GM10248 (cell line): ENCODE measurements at regions not wholly inside any gene's neighbourhood (a gene's known extent, or its start where the extent isn't known, plus 50 kb on each side); places are given as distances from the start of the nearest gene placed in this dataset.
"Not testable (repeated sequence)": the region's sequence is repeated elsewhere in the genome, so short reads cannot be mapped to it uniquely, and the experiment has no call there.

Source experiments
- CTCF ChIA-PET: fragments of 300-600 bp; sonication (Branson Sonifier 250); formaldehyde crosslinking; extraction: SDS; loops from one replicate; lab custom pipeline; 2021; ENCODE audit warnings: antibody characterized with exemption; lab: Yijun Ruan, JAX
- POLR2A ChIA-PET: fragments of 350-650 bp; sonication (Branson Sonifier 250); formaldehyde crosslinking; extraction: SDS; loops from one replicate; lab custom pipeline; 2020; ENCODE audit warnings: antibody characterized with exemption; lab: Yijun Ruan, JAX
- DNase-seq: peaks from one replicate; pipeline ENCODE4 v3.0.0; 2012; ENCODE audit errors: extremely low spot score
- TF ChIP-seq, protein P1 (sequence below): IDR thresholded peaks from 2 replicates; pipeline ENCODE4 v1.5.1; 2012; ENCODE audit warnings: mild to moderate bottlenecking, low read depth; ENCODE audit errors: extremely low read depth, missing control alignments, control extremely low read depth

DNA sequence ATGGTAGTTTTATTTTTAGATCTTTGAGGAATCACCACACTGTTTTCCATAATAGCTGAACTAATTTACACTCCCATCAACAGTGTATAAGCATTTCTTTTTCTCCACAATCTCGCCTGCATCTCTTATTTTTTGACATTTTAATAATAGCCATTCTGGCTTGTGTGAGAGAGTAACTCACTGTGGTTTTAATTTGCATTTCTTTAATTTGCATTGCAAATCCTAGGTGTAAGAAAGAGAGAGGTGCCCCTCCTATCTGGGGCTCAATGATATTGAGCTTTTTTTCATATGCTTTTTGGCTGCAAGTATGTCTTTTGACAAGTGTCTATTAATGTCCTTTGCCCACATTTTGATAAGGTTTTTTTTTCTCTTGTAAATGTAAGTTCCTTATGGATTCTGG is 106.3 kb upstream of the SLC27A6 start:
- CTCF ChIA-PET = no interaction called here
- POLR2A ChIA-PET = no interaction called here
- TF ChIP-seq, protein P1, sequence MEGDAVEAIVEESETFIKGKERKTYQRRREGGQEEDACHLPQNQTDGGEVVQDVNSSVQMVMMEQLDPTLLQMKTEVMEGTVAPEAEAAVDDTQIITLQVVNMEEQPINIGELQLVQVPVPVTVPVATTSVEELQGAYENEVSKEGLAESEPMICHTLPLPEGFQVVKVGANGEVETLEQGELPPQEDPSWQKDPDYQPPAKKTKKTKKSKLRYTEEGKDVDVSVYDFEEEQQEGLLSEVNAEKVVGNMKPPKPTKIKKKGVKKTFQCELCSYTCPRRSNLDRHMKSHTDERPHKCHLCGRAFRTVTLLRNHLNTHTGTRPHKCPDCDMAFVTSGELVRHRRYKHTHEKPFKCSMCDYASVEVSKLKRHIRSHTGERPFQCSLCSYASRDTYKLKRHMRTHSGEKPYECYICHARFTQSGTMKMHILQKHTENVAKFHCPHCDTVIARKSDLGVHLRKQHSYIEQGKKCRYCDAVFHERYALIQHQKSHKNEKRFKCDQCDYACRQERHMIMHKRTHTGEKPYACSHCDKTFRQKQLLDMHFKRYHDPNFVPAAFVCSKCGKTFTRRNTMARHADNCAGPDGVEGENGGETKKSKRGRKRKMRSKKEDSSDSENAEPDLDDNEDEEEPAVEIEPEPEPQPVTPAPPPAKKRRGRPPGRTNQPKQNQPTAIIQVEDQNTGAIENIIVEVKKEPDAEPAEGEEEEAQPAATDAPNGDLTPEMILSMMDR = no peak
- DNase-seq = no peak

DNA sequence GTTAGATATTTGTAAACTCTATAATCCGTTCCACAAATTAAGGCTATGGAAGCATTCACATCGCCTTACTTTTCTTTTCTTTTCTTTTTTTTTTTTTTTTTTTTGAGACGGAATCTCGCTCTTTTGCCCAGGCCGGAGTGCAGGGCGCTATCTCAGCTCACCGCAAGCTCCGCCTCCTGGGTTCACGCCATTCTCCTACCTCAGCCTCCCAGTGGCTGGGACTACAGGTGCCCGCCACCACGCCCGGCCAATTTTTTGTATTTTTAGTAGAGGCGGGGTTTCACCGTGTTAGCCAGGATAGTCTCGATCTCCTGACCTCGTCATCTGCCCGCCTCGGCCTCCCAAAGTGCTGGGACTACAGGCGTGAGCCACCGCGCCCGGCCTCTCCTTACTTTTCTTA is 104.1 kb upstream of the SLC27A6 start:
- CTCF ChIA-PET, DNase-seq, POLR2A ChIA-PET: not testable (repeated sequence)

DNA sequence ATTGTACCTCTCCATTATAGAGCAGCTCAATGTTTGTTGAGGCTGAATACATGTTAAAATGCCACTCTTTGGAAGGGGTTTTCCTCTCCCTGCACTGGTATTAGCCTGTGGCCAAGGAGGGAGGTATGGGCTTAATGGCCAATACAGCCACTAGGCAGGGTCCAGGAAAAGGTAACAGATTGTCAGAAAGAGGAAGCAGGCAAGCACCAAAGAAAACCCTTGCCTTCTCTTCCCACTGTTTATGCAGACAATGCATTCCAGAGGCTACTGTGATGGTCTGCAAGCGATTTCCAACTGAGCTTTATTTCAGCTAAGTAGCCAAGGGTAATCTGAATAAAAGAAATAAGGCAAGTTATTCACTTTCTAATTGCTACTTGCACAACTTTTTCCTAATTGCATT is 95.3 kb upstream of the SLC27A6 start:
- DNase-seq = no peak
- TF ChIP-seq, protein P1 = no peak
- ChIA-PET POLR2A (no interaction called here), CTCF (interaction anchor here (1.0 kb wide), 1 partner anchor 255 kb away, joined by 3 read pairs; no protein-coding TSS in a partner anchor)

DNA sequence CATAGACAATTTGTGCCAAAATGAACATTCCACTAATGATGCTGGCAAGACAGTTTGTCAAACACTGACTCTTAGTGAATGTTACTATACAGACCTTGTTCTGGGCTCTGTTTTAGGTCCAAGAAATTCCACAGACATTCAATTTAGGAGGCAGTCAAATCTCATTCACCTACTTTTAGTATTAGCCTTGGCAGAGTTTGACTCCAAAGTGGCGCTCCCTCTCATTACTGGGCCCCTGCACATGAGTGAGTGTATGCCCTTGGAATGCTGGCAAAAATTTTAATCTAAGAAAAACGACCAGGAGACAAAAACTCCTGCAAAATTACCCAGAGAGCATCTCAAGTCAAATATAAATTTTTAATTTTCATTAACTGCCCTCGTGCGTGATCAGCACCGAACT is 94.9 kb upstream of the SLC27A6 start:
- ChIA-PET POLR2A (no interaction called here), CTCF (interaction anchor here (1.0 kb wide), 1 partner anchor 255 kb away, joined by 3 read pairs; no protein-coding TSS in a partner anchor)
- DNase-seq = no peak
- TF ChIP-seq, protein P1 = no peak

DNA sequence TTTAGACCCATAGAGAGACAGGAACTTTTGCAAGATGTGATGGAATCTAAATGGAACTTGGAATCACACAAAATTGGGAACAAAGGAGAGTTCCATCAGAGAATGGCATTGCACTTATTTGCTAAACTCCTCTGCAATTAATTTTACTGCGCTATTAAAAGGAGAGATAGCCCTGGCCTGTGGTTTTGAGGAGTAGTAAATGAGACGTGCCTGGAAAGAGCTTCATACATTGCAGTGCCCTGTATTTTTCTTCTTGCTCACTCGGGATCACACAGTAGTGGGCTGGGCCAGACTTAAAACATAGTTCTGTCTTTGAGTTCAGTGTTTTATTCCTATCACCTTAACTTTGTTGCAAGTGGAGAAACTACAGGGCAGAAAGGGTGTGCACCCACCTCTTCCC is 94.4 kb upstream of the SLC27A6 start:
- TF ChIP-seq, protein P1 = no peak
- ChIA-PET CTCF (no interaction called here), POLR2A (no interaction called here)
- no peak for DNase-seq

DNA sequence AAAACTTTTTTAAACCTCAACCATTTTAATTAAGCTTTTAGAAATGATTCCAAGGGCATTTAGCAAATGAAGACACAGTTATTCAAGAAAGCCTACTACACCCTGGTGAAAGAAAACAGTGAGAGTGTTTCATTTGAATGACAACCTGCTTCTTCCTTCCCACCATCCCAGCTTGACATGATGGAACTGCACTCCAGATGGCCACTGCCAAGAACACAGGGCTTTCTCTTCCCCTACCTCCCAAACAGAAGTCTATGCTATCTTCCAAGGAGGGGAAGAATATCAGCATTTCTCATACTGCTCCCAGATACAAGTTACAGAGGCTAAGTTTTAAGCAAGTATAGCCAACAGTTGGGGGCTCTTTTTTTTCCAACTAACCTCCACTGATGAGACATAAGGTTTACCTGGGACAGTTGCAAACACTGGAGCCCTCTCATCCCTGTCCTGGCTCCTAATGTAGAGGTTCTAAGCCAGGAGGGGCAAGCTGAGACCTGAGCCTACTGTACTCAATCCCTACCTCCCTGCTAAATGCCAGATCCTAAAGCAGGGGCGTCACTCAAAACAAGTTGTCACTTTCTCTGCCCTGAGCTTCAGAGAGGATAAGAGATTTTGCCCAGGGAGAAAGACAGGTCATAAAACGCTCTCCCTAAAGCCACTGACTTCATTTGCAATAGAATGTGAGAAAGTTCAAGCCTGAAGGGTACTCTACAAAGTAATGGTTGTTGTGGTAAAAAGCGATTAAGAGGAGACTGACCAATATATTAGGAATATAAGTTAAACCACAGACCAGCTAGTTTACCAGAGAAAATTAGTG is 88.5 kb upstream of the SLC27A6 start:
- DNase-seq = no peak
- POLR2A ChIA-PET = no interaction called here
- TF ChIP-seq, protein P1 = no peak
- CTCF ChIA-PET = interaction anchor here (0.8 to 1.1 kb wide), 2 partner anchors 12 to 18 kb away, joined by 3 read pairs; no protein-coding TSS in a partner anchor

DNA sequence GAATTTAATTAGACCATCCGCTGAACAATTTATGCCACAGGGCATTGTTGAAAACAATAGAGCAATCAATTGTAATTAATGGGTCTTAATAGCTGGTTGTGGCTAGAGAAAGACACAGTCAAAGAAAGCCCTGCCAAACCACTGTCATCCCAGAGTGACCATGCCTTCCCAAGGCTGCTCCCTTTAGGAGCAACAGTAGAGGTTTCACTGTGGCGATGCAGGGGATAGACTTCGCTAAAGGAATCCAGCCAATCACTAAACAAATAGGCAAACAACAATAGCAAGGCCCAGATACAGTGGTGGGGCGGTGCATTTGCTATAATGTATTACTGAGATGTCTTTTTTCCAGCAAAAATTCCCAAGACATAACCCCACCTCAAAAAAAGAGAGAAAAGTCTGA is 87.8 kb upstream of the SLC27A6 start:
- ChIA-PET POLR2A (no interaction called here), CTCF (interaction anchor here (0.8 to 1.1 kb wide), 2 partner anchors 13 to 17 kb away, joined by 3 read pairs; no protein-coding TSS in a partner anchor)
- TF ChIP-seq, protein P1 = no peak
- DNase-seq = no peak
